Mesenchymal stem cell (in vitro differentiated cells and primary cell): ENCODE measurements at regions not wholly inside any gene's neighbourhood (a gene's known extent, or its start where the extent isn't known, plus 50 kb on each side); places are given as distances from the start of the nearest gene placed in this dataset.

Experiments
- DNase-seq: peaks from one replicate; pipeline ENCODE4 v3.0.0-alpha.2; 2013
- H2AFZ ChIP-seq: one replicate; pipeline ENCODE4 v1.6.1; 2013; ENCODE audit warnings: low read depth, mild to moderate bottlenecking, control low read depth, inconsistent platforms, low read length, moderate library complexity
- H2AK5ac ChIP-seq: 2 replicates; pipeline ENCODE4 v1.6.1; 2013; ENCODE audit warnings: low read length, moderate library complexity, mild to moderate bottlenecking, inconsistent platforms; ENCODE audit not compliant: severe bottlenecking
- H2BK120ac ChIP-seq: one replicate; pipeline ENCODE4 v1.6.1; 2013; ENCODE audit warnings: low read depth, mild to moderate bottlenecking, inconsistent platforms, low read length, moderate library complexity
- H2BK12ac ChIP-seq, 2 experiments: one replicate each; pipeline ENCODE4 v1.6.1; 2013; ENCODE audit warnings: inconsistent platforms in 2 of 2, low read length in 2 of 2, mild to moderate bottlenecking in 2 of 2, moderate library complexity in 2 of 2, control low read depth in 1 of 2
- H2BK15ac ChIP-seq: one replicate; pipeline ENCODE4 v1.6.1; 2013; ENCODE audit warnings: mild to moderate bottlenecking, low read depth, inconsistent platforms; ENCODE audit not compliant: poor library complexity, severe bottlenecking
- H2BK5ac ChIP-seq: 2 replicates; pipeline ENCODE4 v1.6.1; 2013; ENCODE audit warnings: low read depth, mild to moderate bottlenecking, low read length, control low read depth, inconsistent platforms; ENCODE audit not compliant: poor library complexity, severe bottlenecking
- H3K14ac ChIP-seq, 2 experiments: one replicate each; pipeline ENCODE4 v1.6.1; 2013; ENCODE audit warnings: inconsistent platforms in 2 of 2, low read length in 2 of 2, control low read depth in 1 of 2, mild to moderate bottlenecking in 1 of 2, moderate library complexity in 1 of 2
- H3K18ac ChIP-seq, 2 experiments: one replicate each; pipeline ENCODE4 v1.6.1; 2013; ENCODE audit warnings: inconsistent platforms in 2 of 2, low read length in 2 of 2, control low read depth in 1 of 2, low read depth in 1 of 2, mild to moderate bottlenecking in 1 of 2
- H3K23ac ChIP-seq, 2 experiments: one replicate each; pipeline ENCODE4 v1.6.1; 2013; ENCODE audit warnings: inconsistent platforms in 2 of 2, low read length in 2 of 2, mild to moderate bottlenecking in 2 of 2, moderate library complexity in 2 of 2, control low read depth in 1 of 2
- H3K27ac ChIP-seq: 2 replicates; pipeline ENCODE4 v1.5.1; 2013; ENCODE audit warnings: mild to moderate bottlenecking, moderate library complexity, low read length, control low read depth, inconsistent platforms; ENCODE audit not compliant: poor library complexity, severe bottlenecking
- H3K27me3 ChIP-seq, 2 experiments: 2 replicates each; pipeline versions ENCODE4 v1.6.1 to v1.7.0; 2013; ENCODE audit warnings: low read length in 2 of 2, mild to moderate bottlenecking in 2 of 2, moderate library complexity in 2 of 2, control low read depth in 1 of 2, inconsistent platforms in 1 of 2; ENCODE audit not compliant: control insufficient read depth in 1 of 2, insufficient read depth in 1 of 2
- H3K36me3 ChIP-seq, 2 experiments: 2 replicates each; pipeline versions ENCODE4 v1.6.1 to v1.7.0; 2013; ENCODE audit warnings: low read length in 2 of 2, control low read depth in 1 of 2, inconsistent platforms in 1 of 2, low read depth in 1 of 2, mild to moderate bottlenecking in 1 of 2; ENCODE audit not compliant: insufficient read depth in 2 of 2, control insufficient read depth in 1 of 2
- H3K4ac ChIP-seq, 2 experiments: one replicate each; pipeline ENCODE4 v1.6.1; 2013; ENCODE audit warnings: inconsistent platforms in 2 of 2, low read length in 2 of 2, mild to moderate bottlenecking in 2 of 2, moderate library complexity in 2 of 2, control low read depth in 1 of 2, low read depth in 1 of 2
- H3K4me1 ChIP-seq: 2 replicates; pipeline ENCODE4 v1.6.1; 2013; ENCODE audit warnings: low read depth, low read length, control low read depth; ENCODE audit not compliant: control insufficient read depth, insufficient read depth
- H3K4me2 ChIP-seq: 2 replicates; pipeline ENCODE4 v1.6.1; 2013; ENCODE audit warnings: low read length, mild to moderate bottlenecking, inconsistent platforms; ENCODE audit not compliant: poor library complexity, severe bottlenecking
- H3K4me3 ChIP-seq, 2 experiments: 2 replicates each; pipeline versions ENCODE4 v1.5.1 to v1.7.0; 2013; ENCODE audit warnings: low read length in 2 of 2, mild to moderate bottlenecking in 2 of 2, control low read depth in 1 of 2, low read depth in 1 of 2; ENCODE audit not compliant: insufficient read depth in 1 of 2
- H3K79me1 ChIP-seq: replicated peaks from 2 replicates; pipeline ENCODE4 v1.6.1; 2013; ENCODE audit warnings: mild to moderate bottlenecking, control low read depth, low read length, inconsistent platforms; ENCODE audit not compliant: poor library complexity, severe bottlenecking
- H3K9ac ChIP-seq: 2 replicates; pipeline ENCODE4 v1.7.0; 2013; ENCODE audit warnings: mild to moderate bottlenecking, low read length, moderate library complexity
- H3K9me3 ChIP-seq: 2 replicates; pipeline ENCODE4 v1.7.0; 2013; ENCODE audit warnings: mild to moderate bottlenecking, low read length; ENCODE audit not compliant: control insufficient read depth
- H4K8ac ChIP-seq: one replicate; pipeline ENCODE4 v1.6.1; 2013; ENCODE audit warnings: inconsistent platforms, mild to moderate bottlenecking, low read length, moderate library complexity
- H4K91ac ChIP-seq: one replicate; pipeline ENCODE4 v1.6.1; 2013; ENCODE audit warnings: mild to moderate bottlenecking, low read length, inconsistent platforms
- WGBS: methylation state at CpG from one replicate; pipeline ENCODE4 v1.1.7; 2013; ENCODE audit warnings: mixed read lengths; 5-methylcytosine and 5-hydroxymethylcytosine counted together

GRCh38 chr6:11854408-11855165 is 76.0 kb upstream of the ADTRP start:
- no peak overlapping the region for H3K9ac ChIP-seq
- no peaks in the 10 kb centered on the region for H3K27me3 ChIP-seq
- H3K4me1 ChIP-seq: peaks cover 4% of the 10 kb centered on the region
- no peak overlapping the region for H4K8ac ChIP-seq
- no peak overlapping the region for H3K4me2 ChIP-seq
- whole genome bisulfite sequencing: 72% methylated on average over 4 of the region's 7 CpGs
- no peaks in the 10 kb centered on the region for H3K79me1 ChIP-seq
- H3K23ac ChIP-seq: no peak overlapping the region
- DNase-seq: peak; percentile 82
- no peak overlapping the region for H2BK15ac ChIP-seq
- H3K14ac ChIP-seq: no peak overlapping the region
- H4K91ac ChIP-seq: no peak overlapping the region
- H2AK5ac ChIP-seq: no peak overlapping the region
- no peak overlapping the region for H2AFZ ChIP-seq
- H3K36me3 ChIP-seq: no peaks in the 10 kb centered on the region
- H2BK5ac ChIP-seq: no peak overlapping the region
- H3K27ac ChIP-seq: no peak overlapping the region
- peak overlapping the region in 1 of 2 experiments; percentile 83 for H3K4ac ChIP-seq
- H3K9me3 ChIP-seq: no peaks in the 10 kb centered on the region
- peak overlapping the region in 1 of 2 experiments; percentile 16 for H3K18ac ChIP-seq
- H3K4me3 ChIP-seq: no peak overlapping the region
- H2BK12ac ChIP-seq: peak overlapping the region in 1 of 2 experiments; percentile 10
- H2BK120ac ChIP-seq: no peak overlapping the region

- Histone ChIP-seq H2BK15ac (no peak overlapping the region), H3K9ac (no peak overlapping the region), H2AK5ac (no peak overlapping the region), H3K4me3 (no peak overlapping the region), H3K79me1 (no peaks in the 10 kb centered on the region), H3K4me2 (no peak overlapping the region), H3K27me3 (no peaks in the 10 kb centered on the region), H3K4me1 (peaks cover 4% of the 10 kb centered on the region), H2BK120ac (no peak overlapping the region), H3K23ac (no peak overlapping the region), H3K9me3 (no peaks in the 10 kb centered on the region), H2BK5ac (no peak overlapping the region), H4K91ac (no peak overlapping the region), H3K27ac (no peak overlapping the region), H4K8ac (no peak overlapping the region), H3K4ac (no peak overlapping the region), H2BK12ac (no peak overlapping the region), H2AFZ (no peak overlapping the region), H3K36me3 (no peaks in the 10 kb centered on the region), H3K18ac (peak overlapping the region in 1 of 2 experiments; percentile 57), H3K14ac (no peak overlapping the region)
- peak; percentile 54 for DNase-seq
- WGBS: 88% methylated on average over 1 of the region's 3 CpGs
Observed at GRCh38 chr6:11853678-11854407, 75.2 kb upstream of the ADTRP start.

GRCh38 chr6:11852061-11852651 is 73.6 kb upstream of the ADTRP start:
- H3K23ac ChIP-seq: no peak overlapping the region
- 91% methylated on average over 7 of the region's 11 CpGs for WGBS
- H3K27me3 ChIP-seq: no peaks in the 10 kb centered on the region
- H3K4me1 ChIP-seq: peaks cover 4% of the 10 kb centered on the region
- no peak overlapping the region for H3K9ac ChIP-seq
- no peak overlapping the region for H2BK120ac ChIP-seq
- peak overlapping the region in 1 of 2 experiments; percentile 47 for H2BK12ac ChIP-seq
- H3K79me1 ChIP-seq: no peaks in the 10 kb centered on the region
- H4K91ac ChIP-seq: peak overlapping the region; percentile 39
- no peak overlapping the region for H2AFZ ChIP-seq
- H3K14ac ChIP-seq: no peak overlapping the region
- peak overlapping the region; percentile 56 for H3K27ac ChIP-seq
- H2AK5ac ChIP-seq: no peak overlapping the region
- H3K18ac ChIP-seq: no peak overlapping the region
- no peak overlapping the region for H3K4ac ChIP-seq
- H3K36me3 ChIP-seq: no peaks in the 10 kb centered on the region
- H2BK5ac ChIP-seq: no peak overlapping the region
- H3K4me3 ChIP-seq: no peak overlapping the region
- no peak overlapping the region for H2BK15ac ChIP-seq
- no peak overlapping the region for H3K4me2 ChIP-seq
- H4K8ac ChIP-seq: no peak overlapping the region
- no peak for DNase-seq
- H3K9me3 ChIP-seq: no peaks in the 10 kb centered on the region

GRCh38 chr6:11851387-11851786 is 72.8 kb upstream of the ADTRP start:
- Histone ChIP-seq H3K9ac (no peak overlapping the region), H3K18ac (peak overlapping the region in 1 of 2 experiments; percentile 37), H2BK5ac (no peak overlapping the region), H2AK5ac (no peak overlapping the region), H3K79me1 (no peaks in the 10 kb centered on the region), H4K8ac (no peak overlapping the region), H3K27me3 (no peaks in the 10 kb centered on the region), H2BK120ac (no peak overlapping the region), H3K4me3 (no peak overlapping the region), H3K36me3 (no peaks in the 10 kb centered on the region), H2BK12ac (peak overlapping the region; percentile 38 to 95), H3K23ac (no peak overlapping the region), H3K27ac (peak overlapping the region; percentile 56), H3K4me1 (peaks cover 4% of the 10 kb centered on the region), H3K14ac (no peak overlapping the region), H2BK15ac (no peak overlapping the region), H4K91ac (no peak overlapping the region), H2AFZ (no peak overlapping the region), H3K9me3 (no peaks in the 10 kb centered on the region), H3K4ac (no peak overlapping the region), H3K4me2 (no peak overlapping the region)
- 8% methylated on average over 4 of the region's 4 CpGs for WGBS
- DNase-seq: peak; percentile 85
